ENCODE measurements at regions not wholly inside any gene's neighbourhood (a gene's known extent, or its start where the extent isn't known, plus 50 kb on each side); places are given as distances from the start of the nearest gene placed in this dataset.
"Not testable (repeated sequence)": the region's sequence is repeated elsewhere in the genome, so short reads cannot be mapped to it uniquely, and the experiment has no call there.

DNA sequence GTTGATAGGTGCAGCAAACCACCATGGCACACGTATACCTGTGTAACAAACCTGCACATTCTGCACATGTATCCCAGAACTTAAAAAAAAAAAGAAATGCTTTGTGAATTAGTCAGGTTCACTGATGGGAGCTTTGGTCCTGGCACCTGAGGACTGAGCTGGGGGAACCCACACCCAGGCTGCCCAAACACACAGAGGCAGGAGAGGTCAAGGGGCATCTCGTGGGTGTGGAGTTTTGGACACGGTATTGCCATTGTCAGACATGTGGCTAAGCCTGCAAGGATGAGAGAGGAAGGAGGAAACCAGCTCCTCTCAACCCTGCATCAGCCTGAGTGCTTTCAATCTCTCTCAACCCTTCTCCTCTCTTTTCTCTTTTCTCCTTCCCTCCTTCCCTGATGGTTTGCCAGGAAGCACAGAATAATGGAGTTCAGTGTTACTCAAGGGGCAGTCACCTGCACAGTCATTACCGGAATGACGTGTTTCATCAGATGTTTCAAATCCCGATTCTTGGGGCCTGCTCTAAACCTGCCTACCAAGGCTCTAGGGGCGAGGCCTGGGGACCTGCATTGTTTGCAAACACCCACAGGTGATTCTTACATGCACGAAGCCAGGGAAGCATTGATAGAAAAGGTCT is 89.9 kb upstream of the NEDD9 start:
- no peak for DNase-seq

DNA sequence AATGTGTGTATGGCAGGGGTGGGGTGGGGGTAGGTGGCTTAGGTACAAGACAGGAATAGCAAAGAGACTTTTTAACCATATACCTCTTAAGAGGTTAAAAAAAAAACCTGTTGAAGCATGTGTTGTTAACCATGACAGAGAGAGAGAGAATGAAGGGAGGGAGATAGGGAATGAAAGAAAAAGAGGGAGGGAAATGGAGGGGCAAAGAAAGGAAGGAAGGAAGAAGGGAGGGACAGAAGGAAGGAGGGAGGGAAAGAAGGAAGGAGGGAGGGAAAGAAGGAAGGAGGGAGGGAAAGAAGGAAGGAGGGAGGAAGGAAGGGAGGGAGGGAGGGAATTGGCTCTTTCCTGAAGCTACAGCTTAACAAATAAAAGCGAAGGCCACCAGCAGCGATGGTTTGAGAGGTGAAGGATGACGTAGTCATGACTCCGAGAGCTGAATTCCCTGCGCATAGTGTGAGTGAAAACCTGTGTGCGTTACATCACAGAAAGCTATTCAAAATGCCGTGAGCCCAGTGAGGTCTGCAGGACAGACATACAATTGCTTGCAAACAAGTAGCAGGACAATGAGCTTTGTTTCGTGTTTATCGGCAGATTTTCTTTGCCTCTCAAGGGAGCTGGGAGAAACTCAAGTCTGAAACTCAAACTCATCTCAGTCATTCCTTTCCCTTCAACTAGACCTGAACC is 88.6 kb upstream of the NEDD9 start:
- no peak for DNase-seq

GRCh38 chr6:11318835-11319813 is 86.7 kb upstream of the NEDD9 start:
- no peak for DNase-seq

- peak; percentile 63 for DNase-seq
Measured at GRCh38 chr6:11317885-11318771, 85.7 kb upstream of the NEDD9 start.

GRCh38 chr6:11315743-11316437 is 83.4 kb upstream of the NEDD9 start:
- DNase-seq = peak; percentile 35

DNA sequence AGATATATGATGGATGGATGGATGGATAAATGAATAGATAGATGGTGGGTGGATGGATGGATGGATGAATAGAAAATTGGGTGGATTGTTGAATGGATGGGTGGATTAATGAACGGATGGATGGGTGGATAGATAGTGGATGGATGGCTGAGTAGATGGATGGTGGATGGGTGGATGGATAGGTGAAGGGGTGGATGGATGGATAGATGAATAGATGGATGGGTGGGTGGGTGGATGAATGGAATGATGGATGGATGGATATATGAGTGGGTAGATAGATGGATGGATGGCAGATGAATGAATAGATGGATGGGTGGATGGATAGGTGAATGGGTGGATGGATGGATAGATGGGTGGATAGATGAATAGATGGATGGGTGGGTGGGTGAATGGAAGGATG is 80.7 kb upstream of the NEDD9 start:
- no peak for DNase-seq

DNA sequence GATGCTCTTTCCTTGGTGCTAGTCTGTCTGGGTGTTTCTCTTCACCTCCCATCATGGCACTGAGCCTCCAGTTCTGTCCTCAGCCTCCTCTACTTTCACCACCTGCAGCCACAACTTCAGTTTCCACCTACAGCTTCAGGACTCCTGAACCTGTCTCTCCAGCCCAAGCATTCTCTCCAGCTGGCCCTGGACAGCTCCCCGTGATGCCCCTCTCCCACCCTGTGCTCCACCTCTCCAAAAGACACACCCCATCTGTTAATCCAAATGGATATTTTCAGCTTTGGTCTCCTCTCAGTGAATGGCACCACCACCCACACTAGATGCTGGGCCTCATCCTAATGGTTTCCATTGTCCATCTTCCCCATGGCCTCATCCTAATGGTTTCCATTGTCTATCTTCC is 79.5 kb upstream of the NEDD9 start:
- DNase-seq = no peak

GRCh38 chr6:11309947-11310665 is 77.6 kb upstream of the NEDD9 start:
- DNase-seq = no peak

DNA sequence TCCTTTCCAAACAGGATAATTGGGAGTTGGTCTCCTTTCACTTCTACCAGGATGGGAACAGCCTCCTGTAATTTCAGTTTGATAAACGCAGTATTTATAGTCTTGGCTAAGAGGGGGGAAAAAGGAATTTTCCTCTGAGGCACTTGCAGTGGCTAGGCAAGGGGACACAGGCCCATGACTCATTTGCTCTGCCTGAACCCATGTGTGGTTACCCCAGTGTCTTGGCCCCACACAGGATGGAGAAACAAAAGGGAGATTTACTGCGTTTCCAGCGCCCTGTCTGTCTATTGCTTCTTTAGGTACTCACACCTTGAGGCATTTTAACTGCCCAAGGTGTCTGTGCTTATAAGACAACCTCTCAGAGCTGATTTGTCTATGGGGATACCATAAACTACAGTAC is 74.8 kb upstream of the NEDD9 start:
- no peak for DNase-seq

- no peak for DNase-seq
Measured at GRCh38 chr6:11304946-11305345, 72.5 kb upstream of the NEDD9 start.

GRCh38 chr6:11299876-11300428 is 67.5 kb upstream of the NEDD9 start:
- not testable (repeated sequence) for DNase-seq

GRCh38 chr6:11299421-11299784 is 66.9 kb upstream of the NEDD9 start:
- DNase-seq = not testable (repeated sequence)

GRCh38 chr6:11298651-11299420 is 66.4 kb upstream of the NEDD9 start:
- DNase-seq = no peak

GRCh38 chr6:11297376-11297729 is 64.9 kb upstream of the NEDD9 start:
- DNase-seq = no peak

DNA sequence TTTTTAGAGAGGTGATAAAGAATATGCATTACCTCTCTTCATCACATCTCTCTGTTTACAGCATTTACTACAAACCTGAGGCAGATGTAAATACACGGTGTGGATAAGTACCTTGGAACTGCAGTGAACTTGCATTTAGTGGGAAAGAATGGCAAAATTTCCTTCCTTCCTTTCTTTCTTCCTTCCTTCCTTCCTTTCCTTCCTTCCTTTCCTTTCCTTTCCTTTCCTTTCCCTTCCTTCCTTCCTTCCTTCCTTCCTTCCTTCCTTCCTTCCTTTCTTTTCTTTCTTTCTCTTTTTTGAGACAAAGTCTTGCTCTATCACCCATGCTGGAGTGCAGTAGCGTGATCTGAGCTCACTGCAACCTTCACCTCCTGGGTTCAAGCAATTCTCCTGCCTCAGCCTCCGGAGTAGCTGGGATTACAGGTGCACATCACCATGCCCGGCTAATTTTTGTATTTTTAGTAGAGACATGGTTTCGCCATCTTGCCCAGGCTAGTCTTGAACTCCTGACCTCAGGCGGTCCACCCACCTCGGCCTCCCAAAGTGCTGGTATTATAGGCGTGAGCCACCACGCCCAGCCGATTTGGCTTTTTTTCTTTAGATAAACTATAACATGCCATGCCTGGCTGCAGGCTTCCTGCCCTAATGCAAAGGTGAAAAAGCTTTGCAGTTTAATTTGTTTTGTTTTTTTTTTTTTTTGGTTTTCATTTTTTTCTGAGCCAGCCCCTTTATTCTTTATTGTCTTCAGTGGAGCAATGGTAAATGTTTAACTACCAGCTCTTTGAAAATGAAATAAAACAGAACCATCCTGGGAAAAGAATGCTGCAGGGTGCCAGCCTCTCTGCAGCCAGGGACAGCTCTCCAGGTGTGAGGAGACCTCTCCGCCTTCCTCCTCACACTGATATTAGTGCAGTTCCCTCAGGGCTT is 64.2 kb upstream of the NEDD9 start:
- no peak for DNase-seq

- DNase-seq = no peak
Measured at GRCh38 chr6:11295969-11296368, 63.5 kb upstream of the NEDD9 start.

DNA sequence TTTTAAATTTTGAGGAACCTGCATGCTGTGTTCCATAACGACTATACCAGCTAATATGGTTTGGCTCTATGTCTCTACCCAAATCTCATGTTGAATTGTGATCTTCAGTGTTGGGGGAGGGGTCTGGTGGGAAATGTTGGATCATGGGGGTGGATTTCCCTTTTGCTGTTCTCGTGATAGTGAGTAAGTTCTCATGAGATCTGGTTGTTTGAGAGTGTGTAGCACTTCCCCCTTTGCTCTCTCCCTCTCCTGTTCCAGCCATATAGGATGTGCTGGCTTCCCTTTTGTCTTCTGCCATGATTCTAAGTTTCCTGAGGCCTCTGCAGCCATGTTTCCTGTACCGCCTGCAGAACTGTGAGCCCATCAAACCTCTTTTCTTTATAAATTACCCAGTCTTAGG is 61.8 kb upstream of the NEDD9 start:
- no peak for DNase-seq

DNA sequence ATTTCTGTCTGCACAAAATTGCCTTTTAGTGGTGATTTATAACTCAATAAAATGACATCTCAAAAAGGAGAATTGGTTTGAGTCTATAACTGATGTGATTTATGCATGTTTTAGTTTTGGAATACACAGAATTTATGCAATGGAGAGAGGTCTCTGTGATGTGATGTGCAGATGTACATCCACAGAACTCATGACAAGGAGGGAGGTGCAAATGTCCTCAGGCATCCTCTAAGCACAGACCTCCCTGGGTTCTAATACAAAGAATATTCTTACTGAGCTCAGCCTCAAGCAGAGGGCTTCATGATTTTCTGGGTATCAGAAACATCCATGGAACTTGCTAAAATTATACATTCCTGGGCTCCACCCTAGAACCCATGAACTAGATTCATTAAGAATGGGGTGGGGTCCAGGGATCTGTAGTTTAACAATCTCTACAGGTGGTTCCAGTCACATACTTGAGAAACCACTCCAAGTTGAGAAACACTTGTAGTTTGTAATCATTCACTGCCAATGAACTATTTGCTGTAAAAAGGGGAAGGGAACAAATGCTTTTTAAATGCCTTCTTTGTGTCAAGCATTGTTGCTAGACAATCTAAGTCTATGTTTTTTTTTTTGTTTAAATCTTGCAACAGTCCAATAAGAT is 60.2 kb upstream of the NEDD9 start:
- no peak for DNase-seq

DNA sequence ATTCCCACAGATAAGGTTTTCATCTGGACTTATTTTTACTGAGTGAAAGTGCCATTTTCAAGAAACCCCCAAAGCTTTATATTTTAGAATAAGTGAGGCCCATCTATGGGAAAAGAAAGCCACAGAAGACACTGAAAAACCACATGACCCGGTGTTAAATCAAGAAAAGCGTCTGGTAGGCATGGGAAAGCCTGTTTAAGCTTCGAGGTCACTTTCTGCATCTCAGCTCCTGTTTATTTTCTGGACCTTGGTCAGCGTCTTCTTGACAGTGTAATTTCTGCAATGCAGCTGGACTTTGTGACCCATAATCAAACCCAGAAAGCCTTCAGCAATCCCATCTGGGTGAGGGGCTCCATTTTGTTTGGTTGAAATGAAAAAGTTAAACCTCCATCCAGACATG is 59.6 kb upstream of the NEDD9 start:
- DNase-seq = no peak
